Neural cell (in vitro differentiated cells): ENCODE measurements at regions not wholly inside any gene's neighbourhood (a gene's known extent, or its start where the extent isn't known, plus 50 kb on each side); places are given as distances from the start of the nearest gene placed in this dataset.

Source experiments
- POLR2AphosphoS5 ChIP-seq: IDR thresholded peaks from 2 replicates; pipeline ENCODE4 v1.6.1; 2012
- SMC3 ChIP-seq: fragments of 450-650 bp; conservative IDR thresholded peaks from 2 replicates; pipeline ENCODE4 v1.6.1; 2014; ENCODE audit warnings: antibody characterized with exemption, mild to moderate bottlenecking, moderate library complexity; ENCODE audit not compliant: poor library complexity
- TF ChIP-seq, protein P1 (sequence below): fragments of 450-650 bp; IDR thresholded peaks from 2 replicates; pipeline ENCODE4 v1.5.1; 2014; ENCODE audit warnings: antibody characterized with exemption, mild to moderate bottlenecking, moderate library complexity; ENCODE audit not compliant: poor library complexity, severe bottlenecking

GRCh38 chr7:32809871-32810270 is 81.7 kb downstream of the KBTBD2 start:
- TF ChIP-seq, protein P1, sequence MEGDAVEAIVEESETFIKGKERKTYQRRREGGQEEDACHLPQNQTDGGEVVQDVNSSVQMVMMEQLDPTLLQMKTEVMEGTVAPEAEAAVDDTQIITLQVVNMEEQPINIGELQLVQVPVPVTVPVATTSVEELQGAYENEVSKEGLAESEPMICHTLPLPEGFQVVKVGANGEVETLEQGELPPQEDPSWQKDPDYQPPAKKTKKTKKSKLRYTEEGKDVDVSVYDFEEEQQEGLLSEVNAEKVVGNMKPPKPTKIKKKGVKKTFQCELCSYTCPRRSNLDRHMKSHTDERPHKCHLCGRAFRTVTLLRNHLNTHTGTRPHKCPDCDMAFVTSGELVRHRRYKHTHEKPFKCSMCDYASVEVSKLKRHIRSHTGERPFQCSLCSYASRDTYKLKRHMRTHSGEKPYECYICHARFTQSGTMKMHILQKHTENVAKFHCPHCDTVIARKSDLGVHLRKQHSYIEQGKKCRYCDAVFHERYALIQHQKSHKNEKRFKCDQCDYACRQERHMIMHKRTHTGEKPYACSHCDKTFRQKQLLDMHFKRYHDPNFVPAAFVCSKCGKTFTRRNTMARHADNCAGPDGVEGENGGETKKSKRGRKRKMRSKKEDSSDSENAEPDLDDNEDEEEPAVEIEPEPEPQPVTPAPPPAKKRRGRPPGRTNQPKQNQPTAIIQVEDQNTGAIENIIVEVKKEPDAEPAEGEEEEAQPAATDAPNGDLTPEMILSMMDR, result no peak
- TF ChIP-seq POLR2AphosphoS5, result no peak
- no peak for TF ChIP-seq SMC3
